Astrocyte of the hippocampus (primary cell): ENCODE measurements at regions not wholly inside any gene's neighbourhood (a gene's known extent, or its start where the extent isn't known, plus 50 kb on each side); places are given as distances from the start of the nearest gene placed in this dataset.

Experiments
- DNase-seq: peaks from one replicate; pipeline ENCODE4 v3.0.0; 2011; ENCODE audit warnings: low read depth, low spot score

DNA sequence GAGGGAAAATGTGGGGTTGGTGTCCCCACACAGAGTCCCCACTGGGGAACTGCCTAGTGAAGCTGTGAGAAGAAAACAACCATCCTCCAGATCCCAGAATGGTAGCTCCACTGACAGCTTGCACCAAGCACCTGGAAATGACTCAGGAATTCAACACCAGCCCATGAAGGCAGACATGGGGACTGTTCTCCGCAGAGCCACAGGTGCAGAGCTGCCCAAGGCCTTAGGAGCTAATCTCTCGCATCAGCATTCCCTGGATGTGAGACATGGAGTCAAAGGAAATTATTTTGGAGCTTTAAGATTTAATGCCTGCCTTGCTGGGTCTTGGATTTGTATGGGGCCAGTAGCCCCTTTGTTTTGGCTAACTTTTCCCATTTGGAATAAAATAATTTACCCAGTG lies 367.9 kb downstream of the FAM133A start:
- no peak for DNase-seq

DNA sequence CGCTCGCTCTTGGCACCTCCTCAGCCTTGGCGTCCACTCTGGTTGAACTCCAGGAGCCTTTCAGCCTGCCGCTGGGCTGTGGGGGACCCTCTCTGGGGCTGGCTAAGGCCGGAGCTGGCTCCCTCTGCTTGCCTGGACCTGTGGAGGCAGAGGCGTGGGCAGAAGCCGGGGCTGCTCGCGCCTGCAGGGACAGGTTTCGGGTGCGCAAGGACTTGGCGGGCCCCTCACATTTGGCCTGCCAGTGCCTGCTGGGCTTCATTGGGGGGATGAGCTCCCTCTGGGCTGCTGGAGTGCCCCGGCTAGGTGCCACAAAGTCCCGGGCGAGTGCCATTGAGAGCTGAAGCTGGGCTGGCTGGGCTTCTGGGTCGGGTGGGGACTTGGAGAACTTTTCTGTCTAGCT lies 371.7 kb downstream of the FAM133A start:
- DNase-seq = no peak

DNA sequence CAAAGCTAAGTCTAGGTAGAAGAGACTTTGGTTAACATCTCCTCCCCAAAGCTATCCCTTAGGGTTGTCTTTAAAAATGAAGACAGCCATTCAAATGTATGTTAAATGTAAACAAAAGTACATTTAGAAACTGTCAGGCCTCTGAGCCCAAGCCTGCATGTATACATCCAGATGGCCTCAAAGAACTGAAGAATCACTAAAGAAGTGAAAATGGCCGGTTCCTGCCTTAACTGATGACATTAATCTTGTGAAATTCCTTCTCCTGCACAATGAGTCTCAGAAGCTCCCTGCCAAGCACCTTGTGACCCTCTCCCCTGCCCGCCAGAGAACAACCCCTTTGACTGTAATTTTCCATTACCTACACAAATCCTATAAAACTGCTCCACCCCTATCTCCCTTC lies 377.9 kb downstream of the FAM133A start:
- no peak for DNase-seq

DNA sequence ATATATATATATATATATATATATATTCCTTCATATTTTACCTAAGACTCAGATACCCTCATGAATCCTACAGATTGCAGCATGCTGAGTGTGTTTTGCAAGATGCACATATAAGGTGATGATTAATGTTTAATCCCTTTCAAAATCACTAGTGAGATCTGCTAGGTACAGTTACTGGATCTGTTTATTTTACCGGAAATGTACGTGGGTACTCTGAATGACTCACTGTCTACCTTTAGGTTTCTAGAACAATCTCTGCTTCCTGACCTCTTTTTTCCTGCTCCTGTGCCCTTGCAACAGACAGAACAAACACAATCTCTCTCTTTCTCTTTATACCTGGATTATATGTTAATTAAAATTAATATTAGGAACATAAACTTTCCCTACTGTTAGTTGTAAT lies 379.6 kb downstream of the FAM133A start:
- DNase-seq = no peak

DNA sequence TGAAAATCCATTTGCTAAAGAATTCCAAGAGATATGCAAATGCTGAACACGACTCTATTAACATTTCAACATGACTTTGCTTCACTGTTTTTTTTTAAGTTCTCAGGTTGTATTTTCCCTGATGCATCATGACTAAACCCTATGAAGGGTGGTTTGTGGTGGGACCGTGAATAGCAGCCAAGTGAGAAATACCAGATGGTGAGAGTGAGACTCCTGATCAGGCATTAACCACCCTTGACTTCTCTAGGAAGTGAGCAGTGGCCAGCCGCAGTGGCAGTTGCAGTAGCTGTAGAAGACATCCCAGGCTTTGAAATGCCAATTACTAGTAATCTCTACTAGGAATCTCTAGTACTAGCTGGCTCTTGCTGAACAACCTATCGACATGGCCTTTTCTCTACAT lies 383.4 kb downstream of the FAM133A start:
- peak; percentile 0 for DNase-seq

DNA sequence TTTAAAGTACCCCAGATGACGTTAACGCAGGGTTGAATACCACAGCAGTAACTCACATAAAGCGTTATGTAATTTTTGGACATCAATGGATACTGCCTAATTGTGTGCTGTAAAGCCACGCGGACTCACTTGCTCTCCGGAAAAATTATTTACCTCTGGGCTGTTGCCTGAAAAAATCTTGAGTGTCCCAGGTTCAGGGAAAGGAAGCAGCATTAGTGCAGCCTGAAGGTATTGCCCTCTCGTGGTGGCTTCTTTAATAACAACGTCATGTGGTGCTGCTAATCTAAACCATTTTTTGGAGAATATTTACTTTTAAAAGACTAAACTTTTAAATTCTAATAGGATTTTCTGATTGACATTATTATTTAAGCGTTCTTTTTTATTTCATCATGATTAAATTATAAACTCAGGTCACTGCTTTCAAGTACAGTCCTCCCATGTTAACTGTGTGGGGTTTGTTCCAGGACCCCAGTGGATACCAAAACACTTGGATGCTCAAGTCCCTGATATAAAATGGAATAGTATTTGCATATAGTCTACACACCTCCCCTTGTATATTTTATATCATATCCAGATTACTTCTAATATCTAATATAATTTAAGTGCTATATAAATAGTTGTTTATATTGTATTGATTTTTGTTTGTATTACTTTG lies 384.8 kb downstream of the FAM133A start:
- peak; percentile 5 for DNase-seq

DNA sequence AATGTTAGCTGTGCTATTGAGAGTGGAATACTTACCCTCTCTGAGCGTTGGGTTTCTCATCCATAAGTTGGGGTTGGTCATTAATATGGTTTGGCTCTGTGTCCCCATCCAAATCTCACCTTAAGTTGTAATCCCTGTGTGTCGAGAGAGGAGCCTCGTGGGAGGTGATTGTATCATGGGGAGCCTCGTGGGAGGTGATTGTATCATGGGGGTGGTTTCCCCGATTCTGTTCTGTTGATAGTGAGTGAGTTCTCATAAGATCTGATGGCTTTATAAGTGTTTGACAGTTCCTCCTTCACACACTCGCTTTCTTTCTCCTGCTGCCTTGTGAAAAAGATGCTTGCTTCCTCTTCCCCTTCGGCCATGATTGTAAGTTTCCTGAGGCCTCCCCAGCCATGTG lies 391.1 kb downstream of the FAM133A start:
- DNase-seq = no peak

DNA sequence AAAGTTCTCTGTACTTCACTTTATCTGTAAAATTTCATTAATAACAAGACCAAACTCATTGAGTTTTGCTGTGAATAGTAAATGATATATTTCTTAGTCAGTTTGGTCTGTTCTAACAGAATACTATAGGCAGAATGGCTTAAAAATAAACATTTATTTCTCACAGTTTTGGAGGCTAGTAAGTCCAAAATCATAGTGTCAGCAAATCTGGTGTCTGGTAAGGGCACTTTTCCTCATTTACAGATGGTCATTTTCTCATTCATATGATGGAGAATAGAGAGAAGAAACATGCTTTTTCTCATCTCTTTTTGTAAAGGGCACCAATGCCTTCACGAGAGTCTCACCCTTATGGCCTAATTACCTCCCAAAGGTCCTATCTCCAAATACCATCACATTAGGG lies 415.1 kb downstream of the FAM133A start:
- no peak for DNase-seq

DNA sequence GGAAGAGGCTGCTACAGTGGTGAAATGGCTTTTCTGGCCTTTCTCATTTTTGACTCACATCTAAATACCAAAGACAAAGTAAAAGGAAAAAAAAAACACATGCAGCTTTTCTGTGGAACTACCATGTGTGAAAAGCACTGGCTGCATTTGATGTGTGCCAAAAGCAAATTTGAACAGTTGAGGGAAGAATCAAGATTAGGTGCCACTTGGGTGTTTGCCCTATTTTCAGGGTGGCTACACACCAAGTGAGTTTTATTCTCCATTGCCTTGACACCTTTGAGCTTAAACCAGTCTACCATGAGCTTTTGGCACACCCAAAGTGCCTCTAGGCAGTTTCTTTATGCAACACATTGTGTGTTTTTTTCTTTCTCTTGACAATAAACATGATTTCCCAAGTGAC lies 423.9 kb downstream of the FAM133A start:
- no peak for DNase-seq

DNA sequence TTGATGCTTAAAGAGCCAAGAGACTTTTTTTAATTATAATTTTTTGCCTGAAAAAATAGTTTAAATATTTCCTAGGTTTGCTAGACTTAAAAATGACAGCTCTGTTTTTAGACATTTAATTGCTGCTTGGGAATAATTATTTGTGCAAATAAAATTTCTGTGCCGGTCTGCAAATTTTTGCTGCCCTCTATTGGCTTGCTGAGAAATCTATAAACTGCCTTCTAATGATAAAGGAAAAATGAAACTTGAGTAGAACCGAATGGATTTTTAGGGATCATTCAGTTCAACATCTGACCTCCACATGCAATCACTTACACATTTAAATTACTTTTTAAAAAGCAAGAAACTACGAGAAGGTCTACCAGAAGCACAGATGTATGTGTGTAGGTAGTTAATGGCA lies 434.0 kb downstream of the FAM133A start:
- DNase-seq = no peak

DNA sequence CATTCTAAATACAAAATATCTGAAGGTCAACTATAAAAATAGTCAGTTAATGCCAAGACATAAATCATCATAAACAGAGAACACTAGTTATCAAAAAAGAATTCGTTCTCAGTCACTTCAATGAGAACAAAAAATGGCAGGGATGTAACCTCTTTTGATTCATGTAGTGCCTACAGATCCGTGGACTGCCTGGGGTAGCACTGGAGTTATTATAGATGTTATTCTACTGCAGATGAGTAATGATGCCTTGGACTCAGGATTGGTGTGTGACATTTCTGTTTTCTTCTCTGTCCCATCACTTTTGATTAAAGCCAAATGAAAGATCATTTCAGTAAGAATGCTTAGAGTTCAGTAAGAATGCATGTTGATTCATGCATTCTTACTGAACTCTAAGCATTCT lies 440.4 kb downstream of the FAM133A start:
- DNase-seq = no peak

DNA sequence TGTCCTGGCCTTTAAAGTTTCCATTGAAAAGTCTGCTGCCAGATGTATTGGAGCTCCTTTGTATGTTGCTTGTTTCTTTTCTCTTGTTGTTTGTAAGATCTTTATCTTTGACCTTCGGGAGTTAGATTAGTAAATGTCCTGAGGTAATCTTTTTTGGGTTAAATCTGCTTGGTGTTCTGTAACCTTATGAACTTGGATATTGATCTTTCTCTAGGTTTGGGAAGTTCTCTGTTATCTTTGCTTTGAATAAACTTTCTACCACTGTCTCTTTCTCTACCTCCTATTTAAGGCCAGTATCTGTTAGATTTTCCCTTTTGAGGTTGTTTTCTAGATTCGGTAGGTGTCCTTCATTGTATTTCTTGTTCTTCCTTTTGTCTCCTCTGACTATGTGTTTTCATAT lies 447.8 kb downstream of the FAM133A start:
- DNase-seq = no peak

DNA sequence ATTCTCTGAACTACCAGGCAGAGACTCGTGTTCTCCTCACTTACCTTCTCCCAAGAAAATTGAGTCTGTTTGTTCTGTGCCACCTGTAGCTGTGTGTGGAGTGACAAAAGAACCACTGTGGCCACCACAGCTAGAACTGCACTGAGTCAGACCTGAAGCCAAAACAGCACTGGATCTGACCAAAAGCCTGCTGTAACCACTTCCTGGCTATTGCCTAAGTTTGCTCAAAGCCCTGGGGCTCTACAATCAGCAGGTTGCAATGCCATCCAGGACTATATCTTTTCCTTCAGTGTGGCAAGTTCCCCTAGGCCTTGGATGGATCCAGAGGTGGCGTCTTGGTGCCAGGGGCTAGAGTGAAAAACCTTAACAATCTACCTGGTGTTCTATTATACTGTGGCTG lies 449.1 kb downstream of the FAM133A start:
- DNase-seq = no peak

DNA sequence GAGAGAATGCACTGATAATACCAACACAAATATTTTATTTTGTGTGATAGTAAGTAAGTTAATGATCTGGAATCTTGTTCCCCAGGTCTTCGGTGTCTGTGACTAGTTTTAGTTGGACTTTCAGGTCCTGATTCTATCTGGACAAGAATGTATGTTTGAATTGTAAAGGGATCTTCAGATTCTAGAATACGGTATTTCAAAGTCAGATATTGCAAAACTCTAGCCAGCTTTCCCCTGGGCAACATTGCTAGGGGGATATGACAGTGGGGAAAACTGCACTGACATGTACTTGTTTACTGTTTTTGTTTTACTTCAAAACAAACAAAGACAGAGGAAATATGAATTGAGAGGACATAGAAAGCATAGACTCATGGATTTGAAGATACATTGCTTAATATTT lies 489.0 kb downstream of the FAM133A start:
- no peak for DNase-seq

DNA sequence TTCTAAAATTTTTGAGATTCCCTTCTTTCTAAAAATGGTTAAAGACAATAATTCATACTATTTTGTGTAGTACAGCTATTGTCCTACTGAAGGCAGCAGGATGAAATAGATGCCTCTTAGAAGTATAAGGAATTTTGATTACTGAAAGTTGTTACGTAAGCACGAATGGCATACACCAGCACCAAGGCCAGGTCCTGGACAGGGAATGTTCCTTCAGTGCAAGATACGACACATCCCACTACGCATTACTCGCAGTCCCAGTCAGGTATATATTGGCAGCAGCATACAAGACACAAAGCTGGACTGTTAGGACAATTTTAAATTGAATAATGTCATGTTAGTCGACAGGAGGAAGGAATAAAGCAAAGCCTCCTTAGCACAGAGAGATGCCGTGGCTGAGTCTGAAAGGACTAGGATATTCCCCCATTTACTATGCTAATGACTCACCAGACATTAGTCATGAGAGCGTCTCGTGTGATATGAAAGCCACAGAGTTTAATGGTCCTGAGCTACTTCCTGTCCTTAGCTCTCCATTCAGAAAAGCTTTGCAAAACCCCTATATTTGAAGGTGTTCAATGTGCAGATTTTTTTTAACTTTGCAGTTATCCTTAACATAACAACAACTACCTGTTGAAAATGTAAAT lies 504.3 kb downstream of the FAM133A start:
- peak; percentile 39 for DNase-seq

DNA sequence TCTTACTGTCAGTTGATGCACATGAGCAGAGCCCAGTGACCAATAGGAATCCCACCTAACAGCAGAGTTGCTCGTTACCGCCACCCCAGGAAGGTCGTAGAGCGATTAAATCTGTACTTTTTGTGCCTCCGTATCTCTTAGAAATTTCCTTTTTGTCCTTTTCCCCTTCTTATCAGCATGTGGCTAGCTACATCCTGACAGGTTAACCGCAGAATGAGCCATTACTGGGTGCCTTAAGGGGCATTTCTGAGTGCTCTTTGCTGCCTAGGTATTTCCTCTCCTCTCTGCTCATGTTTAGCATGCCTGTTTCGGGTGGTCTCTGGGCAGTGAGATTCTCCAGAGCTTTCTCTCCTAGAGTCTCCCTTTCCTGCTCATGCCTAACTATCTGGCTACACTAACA lies 530.5 kb downstream of the FAM133A start:
- no peak for DNase-seq

DNA sequence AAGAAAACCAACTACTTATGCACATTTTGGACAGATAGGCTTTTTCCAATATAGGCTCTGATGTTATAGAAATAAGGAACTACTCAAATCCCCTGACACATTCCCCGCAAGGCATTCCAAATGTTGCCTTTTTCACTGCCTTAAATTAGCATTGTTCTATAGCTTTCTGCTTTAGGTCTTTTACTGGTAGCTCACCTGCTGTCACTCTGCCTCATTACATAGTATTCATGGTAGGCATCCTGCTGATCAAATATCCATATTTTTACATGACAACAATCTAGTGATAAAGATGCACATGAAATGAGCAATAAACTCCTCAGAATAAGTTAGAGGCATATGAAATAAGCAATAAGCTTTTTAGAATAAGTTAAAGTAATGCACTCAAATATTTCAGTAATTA lies 542.7 kb downstream of the FAM133A start:
- DNase-seq = no peak

DNA sequence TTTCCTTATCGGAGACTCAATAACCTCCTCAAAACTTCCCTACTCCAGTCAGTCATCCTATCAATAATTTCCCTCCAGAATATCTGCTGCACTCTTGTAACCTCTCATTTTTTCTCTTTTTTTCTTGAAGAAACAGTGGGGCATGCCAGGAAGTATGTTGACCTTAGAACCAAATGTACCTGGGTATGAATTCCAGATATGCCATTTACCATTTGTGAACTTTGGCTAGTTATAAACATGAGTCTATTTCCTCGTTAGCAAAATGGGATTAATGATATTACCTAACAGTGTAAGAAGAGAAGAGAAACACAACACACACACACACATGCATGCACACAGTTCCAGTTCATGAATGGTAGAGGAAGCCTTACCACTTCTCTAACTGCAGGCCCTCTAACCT lies 578.2 kb downstream of the FAM133A start:
- no peak for DNase-seq

DNA sequence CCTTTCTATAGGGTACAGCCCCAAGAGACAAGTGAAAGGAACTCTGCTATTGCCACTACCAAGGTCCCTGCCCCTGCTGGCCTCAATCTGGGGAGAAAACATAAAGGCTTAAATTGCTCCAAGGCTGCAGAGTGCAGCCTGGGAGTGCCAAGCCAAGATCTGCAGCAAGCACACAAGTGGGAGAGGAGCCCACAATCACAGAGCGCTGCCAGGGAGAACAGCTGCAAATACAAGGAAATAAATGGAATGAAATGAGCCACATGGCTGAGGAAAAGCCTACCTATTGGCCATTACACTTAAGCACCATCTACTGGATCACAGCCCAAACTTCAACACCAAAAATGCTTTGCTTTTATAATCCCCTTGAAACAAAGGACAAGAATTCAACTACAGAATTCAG lies 582.4 kb downstream of the FAM133A start:
- DNase-seq = no peak

DNA sequence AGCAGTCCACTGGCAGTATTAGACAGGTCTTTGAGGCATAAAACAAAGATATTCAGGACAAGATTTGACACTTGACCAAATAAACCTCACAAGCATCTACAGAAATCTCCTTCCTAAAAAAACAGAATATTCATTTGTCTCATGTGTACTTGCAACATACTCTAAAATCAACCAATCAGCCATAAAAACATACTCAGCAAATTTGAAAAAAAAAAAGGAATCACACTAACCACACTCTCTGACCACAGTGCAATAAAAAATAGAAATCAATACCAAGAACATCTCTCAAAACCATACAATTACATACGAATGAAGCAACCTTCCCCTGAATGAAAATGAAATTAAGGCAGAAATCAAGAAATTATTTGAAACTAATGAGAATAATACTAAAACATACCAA lies 591.3 kb downstream of the FAM133A start:
- no peak for DNase-seq

DNA sequence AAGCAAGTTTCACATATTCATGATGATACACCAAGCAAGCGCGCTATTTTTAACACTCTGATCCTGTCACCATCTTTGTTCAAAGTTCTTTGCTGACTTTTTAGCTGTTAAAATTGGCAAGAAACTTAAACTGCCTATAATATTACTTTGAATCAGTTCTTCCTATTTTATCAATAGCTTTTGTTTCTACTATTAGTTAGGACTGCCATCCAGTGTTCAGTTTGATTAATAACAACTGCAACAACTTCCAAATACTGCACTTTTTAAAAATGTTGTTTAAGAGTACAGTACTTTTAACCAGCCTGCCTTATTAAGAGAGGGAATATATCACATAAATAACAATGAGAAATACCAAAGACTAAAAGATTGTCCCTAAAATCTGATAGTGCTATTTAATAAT lies 614.3 kb downstream of the FAM133A start:
- DNase-seq = no peak

DNA sequence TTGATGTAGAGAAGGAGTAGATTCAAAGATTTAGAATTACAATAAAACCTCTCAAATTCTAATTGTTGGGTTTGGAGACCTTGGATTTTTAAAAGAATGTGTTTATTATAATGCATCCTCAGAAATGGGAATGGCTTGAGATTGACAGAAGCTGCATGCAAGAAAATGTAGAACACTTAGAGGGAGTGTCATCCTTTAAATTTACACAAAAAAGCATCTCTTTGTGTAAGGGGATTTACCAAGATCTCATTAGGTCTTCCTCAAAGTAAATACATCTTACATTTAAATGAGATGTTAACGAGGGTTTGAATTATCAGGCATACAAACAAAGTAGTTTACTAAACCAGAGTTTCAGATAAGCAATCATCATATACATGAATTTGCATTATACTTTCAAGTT lies 615.0 kb downstream of the FAM133A start:
- no peak for DNase-seq

DNA sequence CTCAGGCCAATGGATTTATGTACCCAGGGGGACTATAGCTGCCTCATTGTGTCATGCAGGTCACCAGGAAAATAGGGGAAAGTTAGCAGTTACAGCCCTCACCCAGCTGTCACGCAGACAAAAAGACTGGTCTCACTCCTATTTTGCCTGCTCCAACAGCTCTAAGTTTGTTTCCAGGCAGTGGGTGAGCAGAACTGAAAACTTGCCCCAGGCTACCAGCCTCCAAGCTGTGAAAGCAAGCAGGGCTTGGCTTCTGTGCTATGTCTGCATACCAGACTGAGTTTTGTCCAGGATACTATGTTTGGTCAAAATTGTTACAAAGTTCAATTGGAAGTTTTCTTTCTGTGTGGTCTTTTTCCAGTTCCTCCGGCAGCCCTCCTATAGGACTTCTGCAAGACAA lies 628.4 kb downstream of the FAM133A start:
- DNase-seq = no peak

DNA sequence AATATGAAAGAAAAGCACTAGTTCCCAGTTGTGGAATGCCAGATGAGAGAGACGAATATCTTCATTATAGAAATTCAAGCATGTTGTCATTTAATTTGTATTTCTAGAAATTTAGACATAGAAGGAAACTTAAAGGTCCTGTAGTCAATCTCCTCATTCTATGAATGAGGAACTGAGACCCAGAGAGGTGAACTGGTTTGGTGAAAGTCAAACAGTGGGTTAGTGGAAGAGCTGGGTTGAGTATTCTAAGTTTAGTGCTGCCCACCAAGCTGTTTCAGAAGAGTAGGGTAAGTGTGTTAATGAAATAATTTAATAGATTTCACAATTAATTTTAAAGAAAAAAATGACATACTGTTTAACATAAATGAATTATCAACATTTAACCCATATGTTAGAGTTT lies 655.2 kb downstream of the FAM133A start:
- no peak for DNase-seq
